Caki2 (cell line): ENCODE measurements at regions not wholly inside any gene's neighbourhood (a gene's known extent, or its start where the extent isn't known, plus 50 kb on each side); places are given as distances from the start of the nearest gene placed in this dataset.
"Not testable (repeated sequence)": the region's sequence is repeated elsewhere in the genome, so short reads cannot be mapped to it uniquely, and the experiment has no call there.

ENCODE experiments used
- DNase-seq: peaks from one replicate; pipeline ENCODE4 v3.0.0-alpha.2; 2015; ENCODE audit warnings: low read depth
- in situ Hi-C: cut with HindIII; loops from 2 replicates; pipeline ENCODE4 v1.10.0; 2016; ENCODE audit warnings: low sequenced_read_pairs, low pct_unique_long_range_greater_than_20kb, mixed read lengths

GRCh38 chr2:59266453-59266852 lies 1025.3 kb upstream of the FANCL start:
- no peak for DNase-seq
- in situ Hi-C loops, result no loop called here

DNA sequence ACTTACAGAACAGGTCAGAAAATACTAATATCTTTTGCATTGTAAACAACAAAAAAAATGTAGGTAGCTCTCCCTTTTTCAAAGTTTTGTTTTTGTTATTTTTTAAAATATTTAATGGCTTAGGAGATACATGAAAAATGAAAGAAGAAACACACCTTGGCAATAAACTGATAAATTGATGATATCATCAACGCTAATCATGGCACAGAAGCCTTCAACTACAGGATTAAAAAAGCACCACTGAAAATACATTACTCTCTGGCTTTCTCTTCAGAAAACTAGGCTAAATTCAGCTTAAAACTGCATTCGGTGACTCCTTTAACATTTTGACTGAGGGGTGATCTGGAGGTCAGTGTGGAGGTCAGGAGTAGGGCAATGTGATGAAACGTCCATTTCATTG lies 1018.8 kb upstream of the FANCL start:
- in situ Hi-C loops, result no loop called here

DNA sequence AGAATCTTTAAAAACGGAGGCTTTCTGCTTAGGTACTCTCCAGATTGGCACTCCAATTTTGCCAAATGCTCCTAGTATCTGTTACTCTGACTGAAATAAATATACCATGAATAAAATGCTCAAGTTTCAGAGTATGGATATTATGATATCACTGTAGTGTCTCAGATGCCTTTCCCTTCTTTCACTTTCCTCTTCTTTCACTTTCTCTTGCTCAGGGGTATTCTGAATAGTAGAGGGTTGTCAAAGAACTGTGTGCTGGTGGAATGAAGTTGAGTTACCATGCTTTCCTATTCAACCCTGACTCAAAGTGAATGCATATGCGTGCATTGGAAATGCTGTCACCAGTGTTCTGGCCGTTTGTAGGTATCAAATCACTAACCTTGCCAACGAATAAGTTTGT lies 1015.2 kb upstream of the FANCL start:
- DNase-seq, result no peak
- in situ Hi-C loops, result no loop called here

More for the DNA sequence above, 1018.8 kb upstream of the FANCL start:
- DNase-seq, result no peak

- in situ Hi-C loops, result no loop called here
- DNase-seq, result no peak
Observed at GRCh38 chr2:59254279-59254678, 1013.2 kb upstream of the FANCL start.

GRCh38 chr2:59250307-59250677 lies 1009.2 kb upstream of the FANCL start:
- in situ Hi-C loops, result no loop called here
- no peak for DNase-seq

GRCh38 chr2:59249441-59250306 lies 1008.5 kb upstream of the FANCL start:
- in situ Hi-C loops, result no loop called here
- DNase-seq, result no peak

- in situ Hi-C loops, result no loop called here
- no peak for DNase-seq
Observed at GRCh38 chr2:59239146-59239545, 998.0 kb upstream of the FANCL start.

GRCh38 chr2:59237311-59237710 lies 996.2 kb upstream of the FANCL start:
- in situ Hi-C loops, result no loop called here
- DNase-seq, result no peak

- DNase-seq, result peak; percentile 33
- in situ Hi-C loops, result no loop called here
Observed at GRCh38 chr2:59236723-59237122, 995.6 kb upstream of the FANCL start.

- in situ Hi-C loops, result no loop called here
Observed at GRCh38 chr2:59233920-59234319, 992.8 kb upstream of the FANCL start.

GRCh38 chr2:59233448-59233847 lies 992.3 kb upstream of the FANCL start:
- in situ Hi-C loops, result no loop called here
- no peak for DNase-seq

More at GRCh38 chr2:59233920-59234319, 992.8 kb upstream of the FANCL start:
- no peak for DNase-seq

DNA sequence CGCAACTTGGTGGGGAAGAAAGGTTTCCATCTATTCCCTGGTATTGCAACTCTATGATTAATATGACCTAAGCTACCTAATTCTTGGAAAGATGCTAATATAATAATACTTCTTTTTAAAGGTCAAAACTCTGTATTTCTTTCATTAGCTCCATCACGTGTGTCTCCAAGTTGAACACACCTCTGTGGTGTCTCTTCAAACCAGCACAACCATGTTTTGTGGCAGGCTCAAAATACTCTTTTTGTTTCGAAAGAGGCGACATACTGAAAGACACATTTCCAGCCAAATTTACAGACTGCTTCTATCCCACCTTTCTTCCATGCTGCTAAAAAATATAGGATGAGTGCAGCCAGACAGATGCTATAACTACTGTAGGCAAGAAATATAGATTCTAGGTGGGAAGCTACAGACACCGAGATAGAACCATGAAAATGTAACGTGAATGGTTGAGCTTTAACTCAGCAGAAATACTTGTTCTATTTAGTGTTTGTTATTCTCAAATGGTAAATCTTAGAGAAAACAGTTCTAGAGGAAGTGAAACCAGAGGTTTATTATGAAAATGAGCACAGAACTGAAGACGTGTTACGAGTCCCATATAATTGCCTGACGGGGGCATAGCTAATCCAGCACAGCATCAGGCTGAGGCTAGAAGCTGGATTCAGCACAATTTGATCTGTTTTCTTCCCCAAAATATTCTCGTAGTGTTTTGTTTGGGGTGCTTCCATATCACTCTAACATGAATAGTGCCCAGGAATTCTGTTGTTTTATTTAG lies 991.5 kb upstream of the FANCL start:
- DNase-seq, result no peak
- in situ Hi-C loops, result no loop called here

GRCh38 chr2:59226362-59226761 lies 985.2 kb upstream of the FANCL start:
- DNase-seq, in situ Hi-C loops: not testable (repeated sequence)

DNA sequence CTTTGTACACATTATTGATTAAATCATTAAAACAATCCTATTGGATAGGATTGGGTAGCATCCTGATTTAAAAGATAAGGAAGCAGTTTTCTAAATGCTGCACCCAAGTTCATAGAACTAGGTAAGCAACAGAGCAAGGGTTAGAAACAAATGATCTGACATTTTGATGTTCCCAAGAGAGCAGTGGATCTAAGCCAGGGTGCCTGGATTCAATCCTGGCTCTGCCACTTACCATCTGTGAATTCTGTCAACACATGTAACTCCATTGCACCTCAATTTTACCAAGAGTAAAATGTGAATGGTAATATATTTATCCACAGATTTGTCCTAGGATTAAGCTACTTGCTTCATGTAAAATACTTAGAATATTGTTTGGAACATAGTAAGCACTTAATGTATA lies 982.6 kb upstream of the FANCL start:
- DNase-seq, result no peak
- in situ Hi-C loops, result no loop called here

GRCh38 chr2:59217360-59217759 lies 976.2 kb upstream of the FANCL start:
- in situ Hi-C loops, result no loop called here
- DNase-seq, result no peak

DNA sequence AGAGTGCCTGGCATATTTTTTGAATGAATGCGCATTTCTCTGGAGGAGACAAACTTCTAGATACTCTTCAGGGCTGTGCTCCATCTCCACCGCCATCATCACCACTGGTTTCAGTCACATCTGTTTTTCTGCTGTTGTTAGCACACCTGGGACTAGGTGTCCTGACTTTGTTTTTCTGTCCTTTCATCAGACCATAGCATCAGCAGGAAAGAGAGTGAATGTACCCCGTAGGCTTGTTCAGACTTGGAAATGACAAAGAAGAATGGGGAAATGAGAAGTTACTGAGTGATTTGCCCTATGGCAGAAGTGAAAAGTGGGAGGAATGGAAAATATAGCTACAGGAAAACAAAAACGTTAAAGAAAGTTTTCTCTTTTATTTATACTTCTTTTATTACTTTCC lies 965.2 kb upstream of the FANCL start:
- no peak for DNase-seq
- in situ Hi-C loops, result no loop called here

DNA sequence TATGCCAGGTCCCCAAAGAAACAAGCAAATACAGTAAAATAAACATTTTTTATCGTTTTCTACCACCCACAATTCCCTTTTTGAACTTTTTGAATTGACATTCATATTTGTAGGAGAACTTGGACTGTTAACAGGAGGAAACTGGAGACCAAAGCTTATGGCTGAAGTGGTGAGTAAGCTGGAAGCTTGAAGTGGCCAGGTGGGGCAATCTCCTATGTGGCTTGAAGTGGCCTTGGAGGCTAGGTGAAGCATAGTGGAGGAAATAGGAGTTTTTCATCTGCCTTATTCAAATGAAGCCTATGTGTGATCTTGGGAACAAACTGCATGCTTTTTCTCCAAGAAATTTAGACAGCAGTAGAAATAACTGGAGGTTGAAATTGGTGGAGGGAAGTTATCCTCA lies 962.9 kb upstream of the FANCL start:
- in situ Hi-C loops, result no loop called here
- no peak for DNase-seq

GRCh38 chr2:59196491-59196890 lies 955.4 kb upstream of the FANCL start:
- in situ Hi-C loops, result no loop called here
- DNase-seq, result peak; percentile 24

DNA sequence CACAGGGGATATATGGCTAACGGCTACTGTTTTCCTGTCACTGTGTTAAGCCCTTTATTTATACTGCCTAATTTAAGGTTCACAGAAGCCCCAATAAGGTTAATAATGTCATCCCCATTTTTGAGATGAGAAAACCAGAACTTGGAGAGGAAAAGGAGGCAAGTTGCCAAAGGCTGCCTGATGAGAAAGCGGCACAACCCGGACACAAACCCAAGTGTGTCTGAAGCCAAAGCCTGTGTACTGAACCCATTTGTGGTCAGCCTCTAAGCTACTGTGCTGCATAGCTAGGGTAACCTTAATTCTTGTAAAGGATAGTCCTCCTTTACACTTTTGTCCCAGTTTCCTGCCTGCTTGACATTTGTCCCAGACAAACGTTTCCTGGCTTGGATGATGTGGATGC lies 954.7 kb upstream of the FANCL start:
- no peak for DNase-seq
- in situ Hi-C loops, result no loop called here

DNA sequence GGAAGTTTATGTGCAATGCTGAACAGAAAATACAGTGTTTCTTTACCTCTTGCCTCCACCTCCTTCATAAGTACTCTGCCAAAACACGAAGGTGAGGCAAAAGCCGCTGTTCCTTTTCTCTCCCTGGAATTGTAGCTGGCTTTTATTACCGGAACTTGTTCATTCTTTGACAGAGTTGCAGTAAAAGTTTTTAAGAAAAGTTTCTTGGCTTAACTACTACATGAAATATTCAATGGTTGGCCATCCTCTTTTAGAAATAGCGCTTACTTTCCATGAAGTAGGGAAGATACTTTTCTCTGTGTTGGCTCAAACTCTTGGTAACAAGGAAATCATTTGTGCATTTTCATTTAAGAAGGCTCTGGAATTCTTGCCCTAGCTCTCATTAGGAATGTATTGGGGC lies 950.7 kb upstream of the FANCL start:
- in situ Hi-C loops, result no loop called here

More for the DNA sequence above, 950.7 kb upstream of the FANCL start:
- no peak for DNase-seq
